IMR-90 (cell line): ENCODE measurements at regions not wholly inside any gene's neighbourhood (a gene's known extent, or its start where the extent isn't known, plus 50 kb on each side); places are given as distances from the start of the nearest gene placed in this dataset.

Experiments used
- ATAC-seq: fragments of 200-7000 bp; cut with Tn5 transposase; 2 replicates; pipeline ENCODE4 v1.9.1; 2020; ENCODE audit warnings: low read depth, mild to moderate bottlenecking, moderate library complexity
- BruUV-seq: library from RNA; stranded (reverse); fragments of 400-500 nt; replicated peaks from 2 replicates; lab custom pipeline; 2021; lab: Mats Ljungman, UMichigan
- CTCF ChIA-PET: fragments of 300-600 bp; formaldehyde crosslinking; extraction: SDS; loops from one replicate; lab custom pipeline; 2021; ENCODE audit warnings: antibody characterized with exemption; lab: Yijun Ruan, JAX
- POLR2A ChIA-PET: fragments of 300-600 bp; sonication (Branson Sonifier 250); formaldehyde crosslinking; loops from one replicate; lab custom pipeline; 2022; ENCODE audit warnings: antibody characterized with exemption; ENCODE audit not compliant: unreplicated experiment; lab: Charles Lee
- DNase-seq: peaks from one replicate; pipeline ENCODE4 v3.0.0; 2013
- H2AFZ ChIP-seq: replicated peaks from 2 replicates; pipeline ENCODE3; 2013; ENCODE audit warnings: low read length, mild to moderate bottlenecking; ENCODE audit not compliant: poor library complexity
- H2AK5ac ChIP-seq: 2 replicates; pipeline ENCODE4 v1.6.1; 2013; ENCODE audit warnings: low read depth, low read length, inconsistent platforms
- H2AK9ac ChIP-seq: replicated peaks from 2 replicates; pipeline ENCODE3; 2013; ENCODE audit warnings: mild to moderate bottlenecking, low read depth, low read length, moderate library complexity; ENCODE audit not compliant: poor library complexity
- H2BK120ac ChIP-seq: 2 replicates; pipeline ENCODE4 v1.6.1; 2013; ENCODE audit warnings: low read depth, low read length, inconsistent platforms
- H2BK15ac ChIP-seq: 3 replicates; pipeline ENCODE4 v1.6.1; 2013; ENCODE audit warnings: low read depth, low read length, inconsistent platforms
- H2BK20ac ChIP-seq: 2 replicates; pipeline ENCODE4 v1.6.1; 2013; ENCODE audit warnings: low read depth, mild to moderate bottlenecking, inconsistent platforms, low read length, moderate library complexity
- H2BK5ac ChIP-seq: 2 replicates; pipeline ENCODE4 v1.6.1; 2013; ENCODE audit warnings: mild to moderate bottlenecking, low read depth, low read length, inconsistent platforms; ENCODE audit not compliant: poor library complexity, severe bottlenecking
- H3K14ac ChIP-seq: replicated peaks from 2 replicates; pipeline ENCODE4 v1.6.1; 2013; ENCODE audit warnings: low read depth, low read length, inconsistent platforms
- H3K18ac ChIP-seq: 2 replicates; pipeline ENCODE4 v1.6.1; 2013; ENCODE audit warnings: low read depth, low read length, control low read depth
- H3K23ac ChIP-seq: 2 replicates; pipeline ENCODE4 v1.6.1; 2013; ENCODE audit warnings: low read depth, low read length, inconsistent platforms
- H3K27ac ChIP-seq: 2 replicates; pipeline ENCODE4 v1.5.1; 2013; ENCODE audit warnings: mild to moderate bottlenecking, control low read depth, low read length; ENCODE audit not compliant: insufficient read depth
- H3K27me3 ChIP-seq: 2 replicates; pipeline ENCODE4 v1.6.1; 2013; ENCODE audit warnings: low read length; ENCODE audit not compliant: control insufficient read depth, insufficient read depth
- H3K36me3 ChIP-seq: 2 replicates; pipeline ENCODE4 v1.6.1; 2013; ENCODE audit warnings: low read length, mixed read lengths; ENCODE audit not compliant: control insufficient read depth, insufficient read depth
- H3K4ac ChIP-seq: 2 replicates; pipeline ENCODE4 v1.6.1; 2013; ENCODE audit warnings: low read depth, low read length, inconsistent platforms
- H3K4me1 ChIP-seq: 2 replicates; pipeline ENCODE4 v1.6.1; 2013; ENCODE audit warnings: low read length, mixed read lengths; ENCODE audit not compliant: control insufficient read depth, insufficient read depth
- H3K4me2 ChIP-seq: 2 replicates; pipeline ENCODE4 v1.6.1; 2013; ENCODE audit warnings: low read depth, mild to moderate bottlenecking, control low read depth, low read length, moderate library complexity
- H3K4me3 ChIP-seq: 2 replicates; pipeline ENCODE4 v1.5.1; 2013; ENCODE audit warnings: low read depth, mild to moderate bottlenecking, control low read depth, low read length, moderate library complexity; ENCODE audit not compliant: insufficient read depth
- H3K56ac ChIP-seq: 2 replicates; pipeline ENCODE4 v1.6.1; 2013; ENCODE audit warnings: low read length, inconsistent platforms; ENCODE audit not compliant: insufficient read depth; ENCODE audit errors: extremely low read depth
- H3K79me1 ChIP-seq, 2 experiments: 2 replicates each; pipeline ENCODE4 v1.6.1; 2013; ENCODE audit warnings: low read length in 2 of 2, inconsistent platforms in 1 of 2, low read depth in 1 of 2
- H3K9ac ChIP-seq: 2 replicates; pipeline ENCODE4 v1.6.1; 2013; ENCODE audit warnings: low read depth, low read length, control low read depth
- H3K9me1 ChIP-seq: 2 replicates; pipeline ENCODE4 v1.6.1; 2013; ENCODE audit warnings: low read length, inconsistent platforms; ENCODE audit not compliant: insufficient read depth
- H3K9me3 ChIP-seq: 2 replicates; pipeline ENCODE4 v1.6.1; 2013; ENCODE audit warnings: low read length; ENCODE audit not compliant: control insufficient read depth, insufficient read depth
- H4K20me1 ChIP-seq: 2 replicates; pipeline ENCODE4 v1.6.1; 2013; ENCODE audit warnings: low read length, inconsistent platforms; ENCODE audit not compliant: insufficient read depth
- H4K5ac ChIP-seq: 2 replicates; pipeline ENCODE4 v1.6.1; 2013; ENCODE audit warnings: mild to moderate bottlenecking, low read depth, low read length, control low read depth
- H4K8ac ChIP-seq, 2 experiments: 2 replicates each; pipeline ENCODE4 v1.6.1; 2013; ENCODE audit warnings: low read depth in 2 of 2, low read length in 2 of 2, control low read depth in 1 of 2, inconsistent platforms in 1 of 2
- H4K91ac ChIP-seq: 2 replicates; pipeline ENCODE4 v1.6.1; 2013; ENCODE audit warnings: low read depth, low read length, inconsistent platforms; ENCODE audit not compliant: insufficient read depth
- BHLHE40 ChIP-seq: fragments of 150-350 bp; IDR thresholded peaks from 2 replicates; pipeline ENCODE4 v1.6.1; 2016; ENCODE audit warnings: mild to moderate bottlenecking, low read depth, low read length
- CEBPB ChIP-seq: IDR thresholded peaks from 2 replicates; pipeline ENCODE4 v1.6.1; 2012; ENCODE audit warnings: low read depth, low read length, improper control_type of control experiment
- CHD1 ChIP-seq: IDR thresholded peaks from 2 replicates; pipeline ENCODE4 v1.6.1; 2012; ENCODE audit warnings: low read depth, low read length, improper control_type of control experiment
- CTCF ChIP-seq: conservative IDR thresholded peaks from 2 replicates; pipeline ENCODE4 v1.5.1; 2012; ENCODE audit warnings: mild to moderate bottlenecking, low read depth, low read length, improper control_type of control experiment
- ELK1 ChIP-seq: fragments of 150-350 bp; IDR thresholded peaks from 2 replicates; pipeline ENCODE4 v1.6.1; 2016; ENCODE audit warnings: low read depth, mild to moderate bottlenecking, low read length, moderate library complexity, borderline replicate concordance
- FOS ChIP-seq: fragments of 150-350 bp; IDR thresholded peaks from 2 replicates; pipeline ENCODE4 v1.6.1; 2016; ENCODE audit warnings: low read depth, low read length
- MAFK ChIP-seq: IDR thresholded peaks from 2 replicates; pipeline ENCODE4 v1.6.1; 2012; ENCODE audit warnings: low read depth, low read length, improper control_type of control experiment
- MAZ ChIP-seq: IDR thresholded peaks from 2 replicates; pipeline ENCODE4 v1.6.1; 2012; ENCODE audit warnings: low read depth, mild to moderate bottlenecking, low read length, improper control_type of control experiment, moderate library complexity, borderline replicate concordance
- MXI1 ChIP-seq: IDR thresholded peaks from 2 replicates; pipeline ENCODE4 v1.6.1; 2012; ENCODE audit warnings: low read depth, mild to moderate bottlenecking, low read length, moderate library complexity, borderline replicate concordance
- NFE2L2 ChIP-seq: fragments of 150-350 bp; IDR thresholded peaks from 2 replicates; pipeline ENCODE4 v1.6.1; 2016; ENCODE audit warnings: low read depth, mild to moderate bottlenecking, low read length
- POLR2A ChIP-seq: IDR thresholded peaks from 2 replicates; pipeline ENCODE4 v1.6.1; 2012; ENCODE audit warnings: mild to moderate bottlenecking, low read depth, low read length
- RAD21 ChIP-seq: IDR thresholded peaks from 2 replicates; pipeline ENCODE4 v1.6.1; 2012; ENCODE audit warnings: low read length, improper control_type of control experiment
- RCOR1 ChIP-seq: IDR thresholded peaks from 2 replicates; pipeline ENCODE4 v1.6.1; 2012; ENCODE audit warnings: mild to moderate bottlenecking, low read length, improper control_type of control experiment; ENCODE audit not compliant: insufficient replicate concordance
- RFX5 ChIP-seq: IDR thresholded peaks from 2 replicates; pipeline ENCODE4 v1.8.0; 2012; ENCODE audit warnings: low read depth, mild to moderate bottlenecking, low read length, moderate library complexity
- SMC3 ChIP-seq: fragments of 150-350 bp; IDR thresholded peaks from 2 replicates; pipeline ENCODE4 v1.6.1; 2016; ENCODE audit warnings: low read depth, mild to moderate bottlenecking, antibody characterized with exemption, low read length, moderate library complexity
- USF2 ChIP-seq: fragments of 150-350 bp; IDR thresholded peaks from 2 replicates; pipeline ENCODE4 v1.6.1; 2017; ENCODE audit warnings: mild to moderate bottlenecking, antibody characterized with exemption, low read length, low read depth
- WGBS, 2 experiments: methylation state at CpG; one replicate each; pipeline versions ENCODE4 v1.1.5 to v1.1.7; 2013; ENCODE audit warnings: missing lambda C conversion rate in 2 of 2; ENCODE audit not compliant: insufficient read length in 1 of 2; ENCODE audit errors: extremely low coverage in 2 of 2; 5-methylcytosine and 5-hydroxymethylcytosine counted together
- dilution Hi-C: fragments of 300-500 bp; cut with HindIII; formaldehyde crosslinking; loops from one replicate; pipeline ENCODE4 v1.14.3; 2018; ENCODE audit warnings: low sequenced_read_pairs; ENCODE audit not compliant: unreplicated experiment
- in situ Hi-C: fragments of 300-500 bp; cut with MboI; formaldehyde crosslinking; loops from 3 replicates; pipeline ENCODE4 v1.14.3; 2019; ENCODE audit warnings: low sequenced_read_pairs, inconsistent platforms, mixed read lengths
- intact Hi-C: fragments of 100-400 bp; cut with micrococcal nuclease; formaldehyde crosslinking; loops from 2 replicates; pipeline ENCODE4 v1.10.0; 2022

DNA sequence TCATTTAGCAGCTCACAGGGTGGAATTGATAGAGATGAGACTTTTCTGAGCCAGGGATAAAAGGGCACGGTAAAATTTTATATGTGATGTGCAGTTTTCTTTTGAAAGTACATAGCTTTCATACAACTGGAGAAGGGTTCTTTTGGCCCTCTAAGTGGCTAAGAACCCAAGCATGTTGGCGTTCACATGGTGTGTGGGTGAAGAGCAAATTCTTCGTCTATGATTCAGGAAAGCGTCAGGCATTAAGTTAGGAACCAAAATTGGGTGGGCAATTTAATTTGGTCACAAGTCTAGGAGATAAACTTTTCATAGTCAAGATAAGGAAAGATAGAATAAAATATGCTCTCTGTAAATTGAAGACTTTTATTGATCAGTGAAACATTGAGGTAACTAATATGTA, 153.9 kb downstream of the UTRN start:
- dilution Hi-C loops (no loop called here), in situ Hi-C loops (no loop called here), intact Hi-C loops (no loop called here)
- no peak overlapping the region for H2BK15ac ChIP-seq
- H3K27me3 ChIP-seq = no peaks in the 10 kb centered on the region
- no peak for ATAC-seq
- no peak for DNase-seq
- no peak overlapping the region for H3K14ac ChIP-seq
- H3K4ac ChIP-seq = no peak overlapping the region
- H3K23ac ChIP-seq = no peak overlapping the region
- no TSS peak for BruUV-seq
- no peak overlapping the region for H2BK120ac ChIP-seq
- no peak overlapping the region for H2AK5ac ChIP-seq
- 80% methylated on average over 1 of the region's 4 CpGs; no CpG with 5 or more reads in 1 of the 2 experiments for WGBS, 2 experiments
- H3K4me2 ChIP-seq = no peak overlapping the region
- no peak overlapping the region for H2AK9ac ChIP-seq
- H3K18ac ChIP-seq = no peak overlapping the region
- H2BK20ac ChIP-seq = no peak overlapping the region
- H3K4me1 ChIP-seq = peaks cover 4% of the 10 kb centered on the region
- H3K27ac ChIP-seq = no peak overlapping the region
- no peak for TF ChIP-seq RCOR1
- TF ChIP-seq CTCF = no peak
- TF ChIP-seq CHD1 = no peak
- no peak for TF ChIP-seq MXI1
- TF ChIP-seq BHLHE40 = no peak
- no peak for TF ChIP-seq RFX5
- TF ChIP-seq NFE2L2 = no peak
- no peak for TF ChIP-seq POLR2A
- no peak for TF ChIP-seq MAFK
- no peak for TF ChIP-seq USF2
- TF ChIP-seq CEBPB = no peak
- TF ChIP-seq FOS = no peak
- no peak for TF ChIP-seq RAD21
- no peak for TF ChIP-seq ELK1
- no peak for TF ChIP-seq SMC3
- no peak for TF ChIP-seq MAZ
- H3K9me1 ChIP-seq = peaks cover 5% of the 10 kb centered on the region
- H3K56ac ChIP-seq = no peak overlapping the region
- H3K79me1 ChIP-seq = peaks cover 2 to 12% of the 10 kb centered on the region in 2 experiments; a peak in 2 of 4 replicates
- no peak overlapping the region for H2AFZ ChIP-seq
- POLR2A ChIA-PET = no interaction called here
- no peaks in the 10 kb centered on the region for H4K20me1 ChIP-seq
- H4K91ac ChIP-seq = no peak overlapping the region
- no peak overlapping the region for H4K5ac ChIP-seq
- peaks cover 27% of the 10 kb centered on the region for H3K36me3 ChIP-seq
- CTCF ChIA-PET = no interaction called here
- peaks cover 7% of the 10 kb centered on the region; the same call in 1 of the 2 replicates for H3K9me3 ChIP-seq
- no peak overlapping the region for H3K9ac ChIP-seq
- no peak overlapping the region for H3K4me3 ChIP-seq
- no peak overlapping the region for H4K8ac ChIP-seq
- H2BK5ac ChIP-seq = no peak overlapping the region
